ENCODE measurements at regions not wholly inside any gene's neighbourhood (a gene's known extent, or its start where the extent isn't known, plus 50 kb on each side); places are given as distances from the start of the nearest gene placed in this dataset.

DNA sequence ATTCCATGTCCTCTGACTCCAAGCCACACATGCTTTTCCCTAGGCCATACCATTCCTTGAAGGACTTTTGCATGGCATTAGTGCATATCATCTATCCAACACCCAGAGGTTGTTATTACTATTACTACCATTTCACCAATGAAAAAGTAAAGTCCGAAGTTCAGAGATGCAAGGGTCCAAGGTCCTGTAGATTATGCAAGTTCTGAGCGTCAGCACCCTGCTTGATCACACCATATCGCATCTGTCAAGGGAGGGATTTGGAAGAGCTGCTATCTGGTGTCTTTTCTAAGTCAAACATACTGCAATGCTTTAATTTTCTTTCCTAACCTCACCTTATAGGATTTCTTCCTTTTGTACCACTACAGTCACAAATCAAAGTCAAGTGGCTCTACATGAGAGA lies 214.7 kb upstream of the CADM1 start:
- CTCF ChIA-PET, result no interaction called here
- no peak overlapping the region for H3K27ac ChIP-seq (ENCODE audit: low read length)
- no TSS peak for BruUV-seq (replicated peaks)
- in situ Hi-C loops (cut with HindIII; ENCODE audit: low pct_unique_long_range_greater_than_20kb, low sequenced_read_pairs) (no loop called here), intact Hi-C loops (cut with micrococcal nuclease; ENCODE audit: unreplicated experiment) (no loop called here)
- no peaks in the 10 kb centered on the region for H3K9me3 ChIP-seq (ENCODE audit: control insufficient read depth, insufficient read depth, low read depth, low read length)
- ATAC-seq, result no peak
- H3K4me3 ChIP-seq (ENCODE audit: low read depth in 2 of 2, low read length in 2 of 2), result no peak overlapping the region
- TF ChIP-seq, protein P1, sequence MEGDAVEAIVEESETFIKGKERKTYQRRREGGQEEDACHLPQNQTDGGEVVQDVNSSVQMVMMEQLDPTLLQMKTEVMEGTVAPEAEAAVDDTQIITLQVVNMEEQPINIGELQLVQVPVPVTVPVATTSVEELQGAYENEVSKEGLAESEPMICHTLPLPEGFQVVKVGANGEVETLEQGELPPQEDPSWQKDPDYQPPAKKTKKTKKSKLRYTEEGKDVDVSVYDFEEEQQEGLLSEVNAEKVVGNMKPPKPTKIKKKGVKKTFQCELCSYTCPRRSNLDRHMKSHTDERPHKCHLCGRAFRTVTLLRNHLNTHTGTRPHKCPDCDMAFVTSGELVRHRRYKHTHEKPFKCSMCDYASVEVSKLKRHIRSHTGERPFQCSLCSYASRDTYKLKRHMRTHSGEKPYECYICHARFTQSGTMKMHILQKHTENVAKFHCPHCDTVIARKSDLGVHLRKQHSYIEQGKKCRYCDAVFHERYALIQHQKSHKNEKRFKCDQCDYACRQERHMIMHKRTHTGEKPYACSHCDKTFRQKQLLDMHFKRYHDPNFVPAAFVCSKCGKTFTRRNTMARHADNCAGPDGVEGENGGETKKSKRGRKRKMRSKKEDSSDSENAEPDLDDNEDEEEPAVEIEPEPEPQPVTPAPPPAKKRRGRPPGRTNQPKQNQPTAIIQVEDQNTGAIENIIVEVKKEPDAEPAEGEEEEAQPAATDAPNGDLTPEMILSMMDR (IDR thresholded peaks at IDR 0.05), result no peak
- TF ChIP-seq TCF7L2 (IDR thresholded peaks at IDR 0.05; ENCODE audit: low read depth, low read length) (no peak), POLR2AphosphoS5 (IDR thresholded peaks at IDR 0.05; ENCODE audit: low read depth, low read length) (no peak), SIN3A (IDR thresholded peaks at IDR 0.05; ENCODE audit: borderline replicate concordance, insufficient read depth, low read depth, low read length) (no peak)
- TF ChIP-seq, protein P2, sequence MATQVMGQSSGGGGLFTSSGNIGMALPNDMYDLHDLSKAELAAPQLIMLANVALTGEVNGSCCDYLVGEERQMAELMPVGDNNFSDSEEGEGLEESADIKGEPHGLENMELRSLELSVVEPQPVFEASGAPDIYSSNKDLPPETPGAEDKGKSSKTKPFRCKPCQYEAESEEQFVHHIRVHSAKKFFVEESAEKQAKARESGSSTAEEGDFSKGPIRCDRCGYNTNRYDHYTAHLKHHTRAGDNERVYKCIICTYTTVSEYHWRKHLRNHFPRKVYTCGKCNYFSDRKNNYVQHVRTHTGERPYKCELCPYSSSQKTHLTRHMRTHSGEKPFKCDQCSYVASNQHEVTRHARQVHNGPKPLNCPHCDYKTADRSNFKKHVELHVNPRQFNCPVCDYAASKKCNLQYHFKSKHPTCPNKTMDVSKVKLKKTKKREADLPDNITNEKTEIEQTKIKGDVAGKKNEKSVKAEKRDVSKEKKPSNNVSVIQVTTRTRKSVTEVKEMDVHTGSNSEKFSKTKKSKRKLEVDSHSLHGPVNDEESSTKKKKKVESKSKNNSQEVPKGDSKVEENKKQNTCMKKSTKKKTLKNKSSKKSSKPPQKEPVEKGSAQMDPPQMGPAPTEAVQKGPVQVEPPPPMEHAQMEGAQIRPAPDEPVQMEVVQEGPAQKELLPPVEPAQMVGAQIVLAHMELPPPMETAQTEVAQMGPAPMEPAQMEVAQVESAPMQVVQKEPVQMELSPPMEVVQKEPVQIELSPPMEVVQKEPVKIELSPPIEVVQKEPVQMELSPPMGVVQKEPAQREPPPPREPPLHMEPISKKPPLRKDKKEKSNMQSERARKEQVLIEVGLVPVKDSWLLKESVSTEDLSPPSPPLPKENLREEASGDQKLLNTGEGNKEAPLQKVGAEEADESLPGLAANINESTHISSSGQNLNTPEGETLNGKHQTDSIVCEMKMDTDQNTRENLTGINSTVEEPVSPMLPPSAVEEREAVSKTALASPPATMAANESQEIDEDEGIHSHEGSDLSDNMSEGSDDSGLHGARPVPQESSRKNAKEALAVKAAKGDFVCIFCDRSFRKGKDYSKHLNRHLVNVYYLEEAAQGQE (IDR thresholded peaks at IDR 0.05; ENCODE audit: insufficient read depth in 1 of 2, low read depth in 2 of 2, low read length in 1 of 2), result no peak
- POLR2A ChIA-PET, result no interaction called here
- DNase-seq (ENCODE audit: low read depth, low spot score), result no peak
- 0 out of 2 replicates have a peak, but pooled peaks cover 2% of the 10 kb centered on the region for H3K27me3 ChIP-seq (ENCODE audit: control insufficient read depth, insufficient read depth, low read length)
- H3K36me3 ChIP-seq (ENCODE audit: control insufficient read depth, insufficient read depth, low read length), result no peaks in the 10 kb centered on the region
- no peaks in the 10 kb centered on the region for H3K4me1 ChIP-seq (ENCODE audit: control insufficient read depth, insufficient read depth, low read length)

DNA sequence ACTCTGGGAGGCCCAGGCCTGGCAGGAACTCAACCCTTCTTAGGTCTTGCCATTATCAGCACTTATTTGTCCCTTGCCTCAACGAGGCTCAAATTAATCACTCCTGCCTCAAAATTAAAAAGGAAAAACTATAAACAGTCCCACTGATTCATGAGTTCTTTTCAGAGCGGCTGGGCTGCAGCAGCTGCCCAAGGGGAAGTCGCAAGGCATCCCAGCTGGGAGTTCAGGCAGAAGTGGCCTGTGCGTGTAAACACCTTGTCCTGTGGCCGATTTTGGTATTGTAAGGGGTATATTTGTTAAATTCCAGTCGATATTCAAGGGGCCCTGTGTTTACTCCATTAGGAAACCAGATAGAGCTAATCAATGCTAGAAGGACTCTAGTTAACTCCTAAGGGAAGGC lies 213.9 kb upstream of the CADM1 start:
- intact Hi-C loops (cut with micrococcal nuclease; ENCODE audit: unreplicated experiment) (no loop called here), in situ Hi-C loops (cut with HindIII; ENCODE audit: low pct_unique_long_range_greater_than_20kb, low sequenced_read_pairs) (no loop called here)
- H3K27ac ChIP-seq (ENCODE audit: low read length), result no peak overlapping the region
- H3K9me3 ChIP-seq (ENCODE audit: control insufficient read depth, insufficient read depth, low read depth, low read length), result no peaks in the 10 kb centered on the region
- no peak overlapping the region for H3K4me3 ChIP-seq (ENCODE audit: low read depth in 2 of 2, low read length in 2 of 2)
- 0 out of 2 replicates have a peak, but pooled peaks cover 2% of the 10 kb centered on the region for H3K27me3 ChIP-seq (ENCODE audit: control insufficient read depth, insufficient read depth, low read length)
- H3K4me1 ChIP-seq (ENCODE audit: control insufficient read depth, insufficient read depth, low read length), result no peaks in the 10 kb centered on the region
- POLR2A ChIA-PET, result no interaction called here
- CTCF ChIA-PET, result no interaction called here
- DNase-seq (ENCODE audit: low read depth, low spot score) (no peak), ATAC-seq (no peak)
- no TSS peak for BruUV-seq (replicated peaks)
- TF ChIP-seq, protein P1 (IDR thresholded peaks at IDR 0.05), result no peak
- TF ChIP-seq SIN3A (IDR thresholded peaks at IDR 0.05; ENCODE audit: borderline replicate concordance, insufficient read depth, low read depth, low read length), result no peak
- TF ChIP-seq POLR2AphosphoS5 (IDR thresholded peaks at IDR 0.05; ENCODE audit: low read depth, low read length), result no peak
- no peaks in the 10 kb centered on the region for H3K36me3 ChIP-seq (ENCODE audit: control insufficient read depth, insufficient read depth, low read length)
